Gastroesophageal sphincter (tissue), 3 donors: ENCODE measurements at regions not wholly inside any gene's neighbourhood (a gene's known extent, or its start where the extent isn't known, plus 50 kb on each side); places are given as distances from the start of the nearest gene placed in this dataset.

Experiments
- POLR2A ChIP-seq, 2 donors: fragments of 450-650 bp; IDR thresholded peaks; one replicate each; pipeline ENCODE4 v1.6.1; 2017; ENCODE audit warnings: antibody characterized with exemption in 2 of 2, mild to moderate bottlenecking in 2 of 2, moderate library complexity in 1 of 2
- TF ChIP-seq, protein P1 (sequence below), 4 experiments: fragments of 200-600 bp in 2 of 4; fragments of 450-650 bp in 2 of 4; sonication (generic) in 1 of 4; IDR thresholded peaks; one replicate each; pipeline ENCODE4 v1.5.1; 2017 to 2019; ENCODE audit warnings: antibody characterized with exemption in 4 of 4, mild to moderate bottlenecking in 2 of 4, moderate library complexity in 2 of 4

- TF ChIP-seq, protein P1, sequence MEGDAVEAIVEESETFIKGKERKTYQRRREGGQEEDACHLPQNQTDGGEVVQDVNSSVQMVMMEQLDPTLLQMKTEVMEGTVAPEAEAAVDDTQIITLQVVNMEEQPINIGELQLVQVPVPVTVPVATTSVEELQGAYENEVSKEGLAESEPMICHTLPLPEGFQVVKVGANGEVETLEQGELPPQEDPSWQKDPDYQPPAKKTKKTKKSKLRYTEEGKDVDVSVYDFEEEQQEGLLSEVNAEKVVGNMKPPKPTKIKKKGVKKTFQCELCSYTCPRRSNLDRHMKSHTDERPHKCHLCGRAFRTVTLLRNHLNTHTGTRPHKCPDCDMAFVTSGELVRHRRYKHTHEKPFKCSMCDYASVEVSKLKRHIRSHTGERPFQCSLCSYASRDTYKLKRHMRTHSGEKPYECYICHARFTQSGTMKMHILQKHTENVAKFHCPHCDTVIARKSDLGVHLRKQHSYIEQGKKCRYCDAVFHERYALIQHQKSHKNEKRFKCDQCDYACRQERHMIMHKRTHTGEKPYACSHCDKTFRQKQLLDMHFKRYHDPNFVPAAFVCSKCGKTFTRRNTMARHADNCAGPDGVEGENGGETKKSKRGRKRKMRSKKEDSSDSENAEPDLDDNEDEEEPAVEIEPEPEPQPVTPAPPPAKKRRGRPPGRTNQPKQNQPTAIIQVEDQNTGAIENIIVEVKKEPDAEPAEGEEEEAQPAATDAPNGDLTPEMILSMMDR (IDR thresholded peaks at IDR 0.05) = no peak
- TF ChIP-seq POLR2A (IDR thresholded peaks at IDR 0.05) = no peak
Measured at GRCh38 chr16:35365675-35366074, 1906.3 kb downstream of the TP53TG3F start.
